BE2C (cell line): ENCODE measurements at regions not wholly inside any gene's neighbourhood (a gene's known extent, or its start where the extent isn't known, plus 50 kb on each side); places are given as distances from the start of the nearest gene placed in this dataset.

Experiments used
- DNase-seq: peaks from one replicate; pipeline ENCODE4 v3.0.0-alpha.2; 2020
- H3K27me3 ChIP-seq: fragments of 250-450 bp; sonication (Bioruptor Pico); 2 replicates; pipeline ENCODE4 v1.5.1; 2020; ENCODE audit warnings: mild to moderate bottlenecking
- H3K36me3 ChIP-seq: fragments of 250-450 bp; sonication (Bioruptor Pico); 2 replicates; pipeline ENCODE4 v1.5.1; 2020; ENCODE audit warnings: mild to moderate bottlenecking
- H3K4me1 ChIP-seq: fragments of 250-450 bp; sonication (Bioruptor Pico); 2 replicates; pipeline ENCODE4 v1.5.1; 2020
- H3K4me3 ChIP-seq: 2 replicates; pipeline ENCODE4 v1.5.1; 2011; ENCODE audit warnings: low read depth, low read length
- H3K9me3 ChIP-seq: fragments of 250-450 bp; sonication (Bioruptor Pico); 2 replicates; pipeline ENCODE4 v1.5.1; 2020
- TF ChIP-seq, protein P1 (sequence below): IDR thresholded peaks from 2 replicates; pipeline ENCODE4 v1.5.1; 2012; ENCODE audit warnings: mild to moderate bottlenecking, low read depth, low read length

DNA sequence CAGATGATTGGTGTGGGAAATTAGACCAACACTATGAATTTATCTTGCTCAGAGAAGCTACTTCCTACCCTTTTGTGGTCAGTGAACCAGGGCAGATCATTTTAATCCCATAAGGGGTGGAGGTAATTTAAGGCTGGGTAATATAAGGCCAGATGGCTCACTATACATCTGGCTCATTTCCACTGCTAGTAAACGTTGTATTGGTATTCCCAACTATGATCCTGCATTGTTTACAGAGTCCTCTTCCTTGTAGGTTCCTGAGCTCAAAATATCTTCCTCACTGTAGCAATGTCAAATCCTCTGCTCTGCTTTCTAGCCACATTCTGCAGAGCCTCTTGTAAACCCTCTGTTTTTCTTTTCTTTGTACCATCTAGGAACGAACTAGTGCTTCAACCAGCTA lies 93.0 kb upstream of the MGAT4C start:
- Histone ChIP-seq H3K4me1 (no peaks in the 10 kb centered on the region), H3K4me3 (no peak overlapping the region), H3K9me3 (no peaks in the 10 kb centered on the region), H3K36me3 (no peaks in the 10 kb centered on the region), H3K27me3 (no peaks in the 10 kb centered on the region)
- TF ChIP-seq, protein P1, sequence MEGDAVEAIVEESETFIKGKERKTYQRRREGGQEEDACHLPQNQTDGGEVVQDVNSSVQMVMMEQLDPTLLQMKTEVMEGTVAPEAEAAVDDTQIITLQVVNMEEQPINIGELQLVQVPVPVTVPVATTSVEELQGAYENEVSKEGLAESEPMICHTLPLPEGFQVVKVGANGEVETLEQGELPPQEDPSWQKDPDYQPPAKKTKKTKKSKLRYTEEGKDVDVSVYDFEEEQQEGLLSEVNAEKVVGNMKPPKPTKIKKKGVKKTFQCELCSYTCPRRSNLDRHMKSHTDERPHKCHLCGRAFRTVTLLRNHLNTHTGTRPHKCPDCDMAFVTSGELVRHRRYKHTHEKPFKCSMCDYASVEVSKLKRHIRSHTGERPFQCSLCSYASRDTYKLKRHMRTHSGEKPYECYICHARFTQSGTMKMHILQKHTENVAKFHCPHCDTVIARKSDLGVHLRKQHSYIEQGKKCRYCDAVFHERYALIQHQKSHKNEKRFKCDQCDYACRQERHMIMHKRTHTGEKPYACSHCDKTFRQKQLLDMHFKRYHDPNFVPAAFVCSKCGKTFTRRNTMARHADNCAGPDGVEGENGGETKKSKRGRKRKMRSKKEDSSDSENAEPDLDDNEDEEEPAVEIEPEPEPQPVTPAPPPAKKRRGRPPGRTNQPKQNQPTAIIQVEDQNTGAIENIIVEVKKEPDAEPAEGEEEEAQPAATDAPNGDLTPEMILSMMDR, result no peak
- DNase-seq, result no peak

GRCh38 chr12:86333955-86334522 lies 77.8 kb upstream of the MGAT4C start:
- Histone ChIP-seq H3K9me3 (no peaks in the 10 kb centered on the region), H3K4me1 (peaks cover 8% of the 10 kb centered on the region; the same call in 1 of the 2 replicates), H3K4me3 (no peak overlapping the region), H3K27me3 (no peaks in the 10 kb centered on the region), H3K36me3 (no peaks in the 10 kb centered on the region)
- TF ChIP-seq, protein P1, result no peak
- DNase-seq, result no peak

DNA sequence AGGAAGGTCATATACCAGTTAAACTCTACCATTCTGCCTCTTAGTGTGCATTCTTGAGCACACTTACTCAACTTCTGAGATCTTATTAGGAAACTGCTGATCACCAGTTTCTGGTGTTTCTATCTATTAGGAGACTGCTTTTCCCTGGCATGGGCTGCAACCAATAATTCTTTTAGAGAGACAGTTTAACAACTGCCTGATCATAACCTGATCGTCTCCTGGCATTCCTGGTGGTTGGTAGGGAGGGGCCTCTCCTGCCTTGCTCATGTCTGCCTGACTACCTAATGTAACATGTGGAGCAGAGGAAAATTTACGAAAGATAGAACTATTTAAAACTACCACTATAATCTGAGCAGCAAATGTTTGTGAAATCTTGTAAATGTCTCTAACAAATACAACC lies 75.3 kb upstream of the MGAT4C start:
- no peak for DNase-seq
- no peaks in the 10 kb centered on the region for H3K36me3 ChIP-seq
- H3K9me3 ChIP-seq, result no peaks in the 10 kb centered on the region
- H3K27me3 ChIP-seq, result no peaks in the 10 kb centered on the region
- H3K4me1 ChIP-seq, result peaks cover 7% of the 10 kb centered on the region; the same call in 1 of the 2 replicates
- TF ChIP-seq, protein P1, result no peak
- H3K4me3 ChIP-seq, result no peak overlapping the region

DNA sequence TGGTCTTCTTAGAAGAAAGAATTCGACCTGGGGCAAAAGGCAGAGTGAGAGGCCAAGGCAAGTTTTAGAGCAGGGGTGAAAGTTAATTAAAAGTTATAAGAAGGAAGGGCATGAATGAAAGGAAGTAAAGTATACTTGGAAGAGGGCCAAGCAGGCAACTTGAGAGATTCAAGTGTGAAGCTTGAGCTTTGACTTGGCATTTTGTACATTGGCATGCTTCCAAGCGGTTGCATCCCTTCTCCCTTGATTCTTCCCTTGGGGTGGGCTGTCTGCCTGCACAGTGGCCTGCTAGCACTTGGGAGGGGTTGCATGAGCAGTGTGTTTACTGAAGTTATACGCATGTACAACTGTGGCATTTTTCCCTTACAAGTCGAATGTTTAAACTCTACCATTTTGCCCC lies 74.8 kb upstream of the MGAT4C start:
- TF ChIP-seq, protein P1, result no peak
- Histone ChIP-seq H3K36me3 (no peaks in the 10 kb centered on the region), H3K4me1 (peaks cover 4% of the 10 kb centered on the region; the same call in 1 of the 2 replicates), H3K9me3 (no peaks in the 10 kb centered on the region), H3K27me3 (no peaks in the 10 kb centered on the region), H3K4me3 (no peak overlapping the region)
- DNase-seq, result no peak

GRCh38 chr12:86312232-86312631 lies 56.0 kb upstream of the MGAT4C start:
- Histone ChIP-seq H3K36me3 (no peaks in the 10 kb centered on the region), H3K9me3 (no peaks in the 10 kb centered on the region), H3K4me1 (no peaks in the 10 kb centered on the region), H3K27me3 (no peaks in the 10 kb centered on the region), H3K4me3 (no peak overlapping the region)
- no peak for DNase-seq
- TF ChIP-seq, protein P1, result no peak
